LNCaP clone FGC (cell line): ENCODE measurements at regions not wholly inside any gene's neighbourhood (a gene's known extent, or its start where the extent isn't known, plus 50 kb on each side); places are given as distances from the start of the nearest gene placed in this dataset.

Experiments
- DNase-seq: peaks from one replicate; pipeline ENCODE4 v3.0.0-alpha.2; 2011; ENCODE audit warnings: low read depth
- H3K4me3 ChIP-seq: 2 replicates; pipeline ENCODE4 v1.5.1; 2011; ENCODE audit warnings: mild to moderate bottlenecking, low read depth, low read length, control low read depth
- TF ChIP-seq, protein P1 (sequence below): IDR thresholded peaks from 2 replicates; pipeline ENCODE4 v1.5.1; 2012; ENCODE audit warnings: mild to moderate bottlenecking; ENCODE audit not compliant: control insufficient read depth, insufficient read depth; ENCODE audit errors: extremely low read depth

DNA sequence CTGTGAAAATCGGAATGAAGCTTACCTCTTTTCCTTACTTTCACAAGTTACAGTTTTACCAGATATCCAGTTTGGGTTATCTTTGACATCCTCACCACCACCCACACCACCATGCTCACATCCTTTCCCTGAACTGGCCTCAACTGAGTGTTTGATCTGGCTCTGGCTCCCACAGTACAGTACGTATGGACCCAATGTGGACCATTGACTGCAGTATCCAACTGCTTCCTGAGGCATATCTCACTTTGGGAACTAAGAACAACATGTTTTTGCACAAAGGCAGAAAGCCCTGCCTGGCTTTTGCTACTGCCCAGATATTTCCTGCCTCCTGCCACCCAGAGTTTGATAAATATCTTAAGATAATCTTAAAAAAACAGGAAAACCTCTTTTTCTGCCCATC is 1232.0 kb upstream of the CDH18 start:
- TF ChIP-seq, protein P1, sequence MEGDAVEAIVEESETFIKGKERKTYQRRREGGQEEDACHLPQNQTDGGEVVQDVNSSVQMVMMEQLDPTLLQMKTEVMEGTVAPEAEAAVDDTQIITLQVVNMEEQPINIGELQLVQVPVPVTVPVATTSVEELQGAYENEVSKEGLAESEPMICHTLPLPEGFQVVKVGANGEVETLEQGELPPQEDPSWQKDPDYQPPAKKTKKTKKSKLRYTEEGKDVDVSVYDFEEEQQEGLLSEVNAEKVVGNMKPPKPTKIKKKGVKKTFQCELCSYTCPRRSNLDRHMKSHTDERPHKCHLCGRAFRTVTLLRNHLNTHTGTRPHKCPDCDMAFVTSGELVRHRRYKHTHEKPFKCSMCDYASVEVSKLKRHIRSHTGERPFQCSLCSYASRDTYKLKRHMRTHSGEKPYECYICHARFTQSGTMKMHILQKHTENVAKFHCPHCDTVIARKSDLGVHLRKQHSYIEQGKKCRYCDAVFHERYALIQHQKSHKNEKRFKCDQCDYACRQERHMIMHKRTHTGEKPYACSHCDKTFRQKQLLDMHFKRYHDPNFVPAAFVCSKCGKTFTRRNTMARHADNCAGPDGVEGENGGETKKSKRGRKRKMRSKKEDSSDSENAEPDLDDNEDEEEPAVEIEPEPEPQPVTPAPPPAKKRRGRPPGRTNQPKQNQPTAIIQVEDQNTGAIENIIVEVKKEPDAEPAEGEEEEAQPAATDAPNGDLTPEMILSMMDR = no peak
- no peak overlapping the region for H3K4me3 ChIP-seq
- DNase-seq = no peak

GRCh38 chr5:21219251-21219650 is 1231.3 kb upstream of the CDH18 start:
- TF ChIP-seq, protein P1 = no peak
- H3K4me3 ChIP-seq = no peak overlapping the region
- no peak for DNase-seq

DNA sequence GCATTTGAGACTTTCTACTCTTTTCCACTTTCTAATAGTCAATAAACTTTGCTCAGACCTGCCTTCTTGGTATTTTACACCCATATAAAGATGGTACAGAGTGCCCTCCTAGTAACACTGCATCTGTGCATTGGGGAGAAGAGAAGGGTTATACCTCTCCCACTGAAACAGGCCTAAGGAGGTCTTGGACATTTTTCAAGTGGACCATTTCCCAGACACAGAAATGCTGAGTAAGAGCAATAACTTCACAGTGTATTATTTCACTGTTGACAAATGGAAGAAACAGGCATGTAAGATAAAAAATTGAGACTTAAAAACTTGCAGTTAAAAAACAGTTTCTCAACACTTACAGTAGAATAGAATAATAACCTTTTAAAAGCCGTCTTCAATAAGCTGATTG is 1224.0 kb upstream of the CDH18 start:
- no peak for DNase-seq
- TF ChIP-seq, protein P1 = no peak
- H3K4me3 ChIP-seq = no peak overlapping the region

DNA sequence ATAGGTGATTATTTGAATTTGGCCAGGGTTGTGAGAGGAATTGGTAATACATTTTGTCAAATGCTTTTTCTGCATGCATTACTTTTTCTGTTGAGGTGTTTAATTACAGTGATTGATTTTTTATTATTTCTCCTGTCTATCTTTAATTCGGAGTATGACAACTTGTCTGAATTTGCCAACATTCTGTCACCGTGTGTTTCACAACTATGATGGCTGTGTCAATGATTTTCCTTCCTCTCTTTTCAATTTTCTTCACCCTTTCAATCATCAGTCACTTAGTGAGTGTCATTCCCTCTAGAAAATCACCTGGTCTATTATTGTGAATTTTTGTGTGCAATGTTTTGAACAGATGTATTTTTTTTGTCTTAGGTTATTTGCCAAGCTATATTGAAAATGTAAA is 1221.4 kb upstream of the CDH18 start:
- DNase-seq = no peak
- TF ChIP-seq, protein P1 = no peak
- no peak overlapping the region for H3K4me3 ChIP-seq

DNA sequence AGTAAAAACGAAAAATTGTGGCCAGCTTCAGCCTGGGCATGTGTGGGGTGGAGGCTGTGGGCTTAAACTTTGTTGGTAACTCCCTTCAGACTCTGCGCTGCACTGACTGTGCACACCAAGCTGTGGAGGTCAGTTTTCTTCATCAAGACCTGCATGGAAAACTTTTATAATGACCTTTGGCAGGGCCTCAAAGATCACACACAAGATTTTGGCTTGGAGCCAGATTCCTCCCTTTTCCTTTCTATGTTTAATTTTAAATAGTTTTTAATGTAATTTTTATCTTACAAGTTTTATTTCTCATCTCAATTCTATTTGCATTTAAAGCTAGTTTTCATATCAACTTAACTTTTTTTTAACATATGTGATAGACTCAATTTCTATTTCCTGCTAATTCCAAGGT is 1211.1 kb upstream of the CDH18 start:
- DNase-seq = no peak
- no peak overlapping the region for H3K4me3 ChIP-seq
- TF ChIP-seq, protein P1 = no peak

DNA sequence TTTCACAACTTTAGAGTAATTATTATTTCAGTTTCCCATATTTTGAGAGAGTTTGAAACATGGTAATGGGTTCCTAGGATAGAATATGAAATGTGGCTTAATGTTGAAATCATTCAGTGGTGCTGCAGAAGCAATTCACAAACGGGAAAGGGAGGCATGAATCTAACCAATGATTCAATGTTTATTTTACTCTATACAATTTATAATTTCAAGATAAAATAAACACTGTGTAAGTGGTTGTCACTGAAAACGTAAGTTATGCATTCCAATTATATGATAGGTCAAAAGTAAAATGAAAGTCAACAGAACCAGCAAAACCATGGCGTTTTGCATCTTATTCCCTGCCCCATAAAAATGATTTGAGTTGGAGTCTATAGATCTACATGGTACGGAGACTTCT is 1207.1 kb upstream of the CDH18 start:
- H3K4me3 ChIP-seq = no peak overlapping the region
- DNase-seq = no peak
- TF ChIP-seq, protein P1 = no peak

DNA sequence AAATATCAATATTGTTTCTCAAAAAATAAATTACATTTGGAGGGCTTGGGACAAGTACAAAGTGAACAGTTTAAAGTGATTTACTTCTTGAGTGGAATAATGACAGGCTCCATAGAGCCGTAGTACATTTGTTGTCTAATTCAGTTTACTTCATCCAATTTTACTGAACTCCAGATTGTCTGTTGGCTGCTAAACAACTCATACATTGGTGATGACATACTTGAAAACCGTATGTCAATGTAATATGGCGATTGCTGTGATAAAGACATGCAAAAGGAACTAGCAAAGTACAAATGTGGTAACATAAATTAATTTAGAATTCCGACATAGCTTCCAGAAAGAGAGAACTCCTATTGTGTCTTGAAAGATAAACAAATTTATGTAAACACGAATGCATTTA is 1197.5 kb upstream of the CDH18 start:
- DNase-seq = no peak
- TF ChIP-seq, protein P1 = no peak
- no peak overlapping the region for H3K4me3 ChIP-seq
